A673 (cell line): ENCODE measurements at regions not wholly inside any gene's neighbourhood (a gene's known extent, or its start where the extent isn't known, plus 50 kb on each side); places are given as distances from the start of the nearest gene placed in this dataset.

Experiments used
- BruUV-seq: library from RNA; stranded (reverse); fragments of 400-500 nt; replicated peaks from 2 replicates; lab custom pipeline; 2021; lab: Mats Ljungman, UMichigan
- CTCF ChIA-PET: fragments of 300-600 bp; sonication (Branson Sonifier 250); formaldehyde crosslinking; loops from one replicate; lab custom pipeline; 2022; ENCODE audit warnings: antibody characterized with exemption; lab: Charles Lee
- POLR2A ChIA-PET: fragments of 300-600 bp; sonication (Branson Sonifier 250); formaldehyde crosslinking; loops from one replicate; lab custom pipeline; 2022; ENCODE audit warnings: antibody characterized with exemption; ENCODE audit not compliant: low non-redundant PET; lab: Charles Lee
- DNase-seq: peaks from one replicate; pipeline ENCODE4 v3.0.0-alpha.2; 2015; ENCODE audit warnings: low spot score
- H3K27ac ChIP-seq: fragments of 200-600 bp; sonication (generic); 2 replicates; pipeline ENCODE4 v1.5.1; 2016; ENCODE audit warnings: mixed run types, low read depth, mild to moderate bottlenecking, mixed read lengths, antibody characterized with exemption, low read length; ENCODE audit not compliant: poor library complexity, severe bottlenecking
- H3K27me3 ChIP-seq: fragments of 200-600 bp; sonication (generic); replicated peaks from 2 replicates; pipeline ENCODE4 v1.6.1; 2017; ENCODE audit warnings: mixed run types, low read depth, mild to moderate bottlenecking, mixed read lengths, antibody characterized with exemption, low read length; ENCODE audit not compliant: insufficient read depth, poor library complexity
- H3K36me3 ChIP-seq: fragments of 200-600 bp; sonication (generic); 2 replicates; pipeline ENCODE4 v1.6.1; 2016; ENCODE audit warnings: mixed run types, mild to moderate bottlenecking, mixed read lengths, antibody characterized with exemption, low read length; ENCODE audit not compliant: insufficient read depth, poor library complexity, severe bottlenecking
- H3K4me1 ChIP-seq: fragments of 200-600 bp; sonication (generic); 2 replicates; pipeline ENCODE4 v1.6.1; 2017; ENCODE audit warnings: mixed run types, mild to moderate bottlenecking, mixed read lengths, antibody characterized with exemption, low read length; ENCODE audit not compliant: insufficient read depth, poor library complexity, severe bottlenecking
- H3K4me3 ChIP-seq: fragments of 200-600 bp; sonication (generic); 2 replicates; pipeline ENCODE4 v1.5.1; 2016; ENCODE audit warnings: low read depth, mixed run types, mild to moderate bottlenecking, mixed read lengths, low read length; ENCODE audit not compliant: poor library complexity, severe bottlenecking
- H3K9me3 ChIP-seq: fragments of 200-600 bp; sonication (generic); 2 replicates; pipeline ENCODE4 v1.6.1; 2016; ENCODE audit warnings: mixed run types, low read depth, mild to moderate bottlenecking, mixed read lengths, antibody characterized with exemption, low read length; ENCODE audit not compliant: poor library complexity, severe bottlenecking
- CTCF ChIP-seq: fragments of 300-800, 200-600 bp; sonication (generic); conservative IDR thresholded peaks from 2 replicates; pipeline ENCODE4 v1.5.1; 2017; ENCODE audit warnings: low read depth, mild to moderate bottlenecking, antibody characterized with exemption, low read length, moderate library complexity, mixed read lengths
- EZH2 ChIP-seq: fragments of 200-600 bp; sonication (generic); IDR thresholded peaks from 2 replicates; pipeline ENCODE4 v1.6.1; 2017; ENCODE audit warnings: borderline replicate concordance, low read depth, mild to moderate bottlenecking, mixed read lengths, antibody characterized with exemption, low read length; ENCODE audit not compliant: poor library complexity, severe bottlenecking
- intact Hi-C: fragments of 100-400 bp; cut with micrococcal nuclease; formaldehyde crosslinking; loops from one replicate; pipeline ENCODE4 v1.10.0; 2022; ENCODE audit not compliant: unreplicated experiment

- ChIA-PET POLR2A (no interaction called here), CTCF (no interaction called here)
- BruUV-seq, result no TSS peak
- H3K36me3 ChIP-seq, result no peaks in the 10 kb centered on the region
- intact Hi-C loops, result loop anchor here (10.0 kb wide), 1 partner anchor 59 kb away; no protein-coding TSS in a partner anchor
- H3K4me1 ChIP-seq, result no peaks in the 10 kb centered on the region
- DNase-seq, result no peak
- H3K9me3 ChIP-seq, result no peaks in the 10 kb centered on the region
- H3K27me3 ChIP-seq, result peaks cover 18% of the 10 kb centered on the region
- no peak overlapping the region for H3K27ac ChIP-seq
- H3K4me3 ChIP-seq, result no peak overlapping the region
- no peak for TF ChIP-seq EZH2
- no peak for TF ChIP-seq CTCF
Observed at GRCh38 chr18:11533513-11533890, 75.9 kb upstream of the SLC35G4 start.

- intact Hi-C loops, result loop anchor here (10.0 kb wide), 1 partner anchor 58 kb away; no protein-coding TSS in a partner anchor
- TF ChIP-seq CTCF, result no peak
- TF ChIP-seq EZH2, result no peak
- H3K36me3 ChIP-seq, result no peaks in the 10 kb centered on the region
- POLR2A ChIA-PET, result no interaction called here
- peaks cover 13% of the 10 kb centered on the region for H3K27me3 ChIP-seq
- DNase-seq, result no peak
- no peaks in the 10 kb centered on the region for H3K4me1 ChIP-seq
- H3K4me3 ChIP-seq, result no peak overlapping the region
- no peaks in the 10 kb centered on the region for H3K9me3 ChIP-seq
- CTCF ChIA-PET, result no interaction called here
- BruUV-seq, result no TSS peak
- H3K27ac ChIP-seq, result no peak overlapping the region
Observed at GRCh38 chr18:11532758-11533512, 76.5 kb upstream of the SLC35G4 start.

DNA sequence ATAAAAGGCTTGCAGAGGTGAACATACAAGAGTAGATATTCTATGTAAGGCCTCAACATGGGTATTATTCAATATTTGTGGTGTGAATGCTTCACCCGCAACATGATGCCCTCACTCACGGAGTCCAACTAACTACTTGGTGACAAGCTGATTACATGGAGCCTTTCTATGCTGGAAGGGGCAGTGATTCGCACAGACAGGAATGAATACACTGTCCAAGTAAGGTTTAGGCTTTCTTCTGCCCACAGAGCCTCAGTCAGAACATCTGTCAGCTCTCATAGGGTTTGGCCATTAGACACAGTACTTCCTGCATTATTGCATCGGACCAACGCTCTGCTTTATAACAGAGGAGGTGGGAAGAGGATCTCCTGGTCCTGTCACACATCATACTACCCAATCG is 80.3 kb upstream of the SLC35G4 start:
- no peaks in the 10 kb centered on the region for H3K9me3 ChIP-seq
- no peaks in the 10 kb centered on the region for H3K4me1 ChIP-seq
- DNase-seq, result no peak
- ChIA-PET CTCF (no interaction called here), POLR2A (no interaction called here)
- H3K27ac ChIP-seq, result no peak overlapping the region
- no peaks in the 10 kb centered on the region for H3K36me3 ChIP-seq
- no TSS peak for BruUV-seq
- H3K27me3 ChIP-seq, result peaks cover 12% of the 10 kb centered on the region
- intact Hi-C loops, result no loop called here
- no peak for TF ChIP-seq CTCF
- TF ChIP-seq EZH2, result no peak
- no peak overlapping the region for H3K4me3 ChIP-seq
